H9 (cell line): ENCODE measurements at regions not wholly inside any gene's neighbourhood (a gene's known extent, or its start where the extent isn't known, plus 50 kb on each side); places are given as distances from the start of the nearest gene placed in this dataset.

Experiments used
- DNase-seq: peaks from one replicate; pipeline ENCODE4 v3.0.0-alpha.2; 2017
- H2AFZ ChIP-seq: one replicate; pipeline ENCODE4 v1.6.1; 2013; ENCODE audit warnings: mild to moderate bottlenecking, low read length, control low read depth, moderate library complexity
- H2AK5ac ChIP-seq: 2 replicates; pipeline ENCODE4 v1.6.1; 2013; ENCODE audit warnings: low read length, control low read depth, mixed read lengths; ENCODE audit not compliant: insufficient read length
- H2BK120ac ChIP-seq: one replicate; pipeline ENCODE4 v1.6.1; 2013; ENCODE audit warnings: low read depth, mild to moderate bottlenecking, low read length, control low read depth, inconsistent platforms; ENCODE audit not compliant: poor library complexity, severe bottlenecking
- H2BK12ac ChIP-seq: 2 replicates; pipeline ENCODE4 v1.6.1; 2013; ENCODE audit warnings: low read length, control low read depth, mixed read lengths, low read depth; ENCODE audit not compliant: insufficient read length
- H2BK15ac ChIP-seq: 2 replicates; pipeline ENCODE4 v1.6.1; 2013; ENCODE audit warnings: low read depth, low read length, control low read depth
- H2BK20ac ChIP-seq: one replicate; pipeline ENCODE4 v1.6.1; 2013; ENCODE audit warnings: low read depth, mild to moderate bottlenecking, low read length, control low read depth, inconsistent platforms; ENCODE audit not compliant: poor library complexity, severe bottlenecking
- H2BK5ac ChIP-seq: 2 replicates; pipeline ENCODE4 v1.6.1; 2013; ENCODE audit warnings: low read length, control low read depth, mixed read lengths; ENCODE audit not compliant: insufficient read length
- H3K14ac ChIP-seq: 2 replicates; pipeline ENCODE4 v1.6.1; 2013; ENCODE audit warnings: low read length, control low read depth; ENCODE audit not compliant: insufficient read depth
- H3K18ac ChIP-seq: 2 replicates; pipeline ENCODE4 v1.6.1; 2013; ENCODE audit warnings: low read depth, mild to moderate bottlenecking, mixed read lengths, low read length, control low read depth; ENCODE audit not compliant: insufficient read length
- H3K23ac ChIP-seq: 2 replicates; pipeline ENCODE4 v1.6.1; 2013; ENCODE audit warnings: low read length, control low read depth, mixed read lengths, low read depth; ENCODE audit not compliant: insufficient read length
- H3K23me2 ChIP-seq: 2 replicates; pipeline ENCODE4 v1.6.1; 2013; ENCODE audit warnings: low read depth, mild to moderate bottlenecking, mixed read lengths, low read length, control low read depth; ENCODE audit not compliant: insufficient read length, poor library complexity, severe bottlenecking
- H3K27ac ChIP-seq: 2 replicates; pipeline ENCODE4 v1.5.1; 2013; ENCODE audit warnings: low read length, control low read depth, mixed read lengths, low read depth; ENCODE audit not compliant: insufficient read length
- H3K27me3 ChIP-seq: 2 replicates; pipeline ENCODE4 v1.6.1; 2013; ENCODE audit warnings: low read length, control low read depth, inconsistent platforms; ENCODE audit not compliant: insufficient read depth
- H3K4ac ChIP-seq: 2 replicates; pipeline ENCODE4 v1.6.1; 2013; ENCODE audit warnings: low read depth, mild to moderate bottlenecking, control low read depth, inconsistent platforms, low read length, moderate library complexity
- H3K4me1 ChIP-seq: 2 replicates; pipeline ENCODE4 v1.6.1; 2013; ENCODE audit warnings: low read length, control low read depth, inconsistent platforms; ENCODE audit not compliant: insufficient read depth
- H3K4me2 ChIP-seq: 2 replicates; pipeline ENCODE4 v1.6.1; 2013; ENCODE audit warnings: low read length, control low read depth, mixed read lengths; ENCODE audit not compliant: insufficient read length, insufficient read depth
- H3K56ac ChIP-seq: 2 replicates; pipeline ENCODE4 v1.6.1; 2013; ENCODE audit warnings: low read depth, mild to moderate bottlenecking, mixed read lengths, low read length, control low read depth; ENCODE audit not compliant: insufficient read length
- H3K79me1 ChIP-seq: 2 replicates; pipeline ENCODE4 v1.6.1; 2013; ENCODE audit warnings: low read depth, mild to moderate bottlenecking, moderate library complexity, low read length, control low read depth, inconsistent platforms; ENCODE audit not compliant: insufficient read depth, poor library complexity, severe bottlenecking
- H3K79me2 ChIP-seq: 2 replicates; pipeline ENCODE4 v1.6.1; 2013; ENCODE audit warnings: low read length, control low read depth, inconsistent platforms; ENCODE audit not compliant: insufficient read depth
- H3K9ac ChIP-seq: 2 replicates; pipeline ENCODE4 v1.6.1; 2013; ENCODE audit warnings: low read length, control low read depth, mixed read lengths; ENCODE audit not compliant: insufficient read length; ENCODE audit errors: extremely low read depth
- H3K9me3 ChIP-seq: one replicate; pipeline ENCODE4 v1.6.1; 2013; ENCODE audit warnings: low read depth, low read length, inconsistent platforms; ENCODE audit not compliant: control insufficient read depth
- H3T11ph ChIP-seq: one replicate; pipeline ENCODE4 v1.6.1; 2013; ENCODE audit warnings: mild to moderate bottlenecking, low read length, control low read depth, inconsistent platforms
- H4K20me1 ChIP-seq: one replicate; pipeline ENCODE4 v1.6.1; 2013; ENCODE audit not compliant: control insufficient read depth, insufficient read length, insufficient read depth
- H4K5ac ChIP-seq: 2 replicates; pipeline ENCODE4 v1.6.1; 2013; ENCODE audit warnings: low read depth, mild to moderate bottlenecking, mixed read lengths, low read length, control low read depth; ENCODE audit not compliant: insufficient read length
- H4K8ac ChIP-seq: replicated peaks from 2 replicates; pipeline ENCODE4 v1.6.1; 2013; ENCODE audit warnings: low read length, control low read depth, mixed read lengths, low read depth; ENCODE audit not compliant: insufficient read length
- H4K91ac ChIP-seq: 2 replicates; pipeline ENCODE4 v1.6.1; 2013; ENCODE audit warnings: low read depth, mild to moderate bottlenecking, moderate library complexity, mixed read lengths, low read length, control low read depth; ENCODE audit not compliant: insufficient read length
- H3K27ac Mint-ChIP-seq, 3 experiments: 2 replicates in 2 of 3; 3 replicates in 1 of 3; pipeline ENCODE4 v1.8.0; 2020 to 2021; ENCODE audit warnings: mixed read lengths in 3 of 3, mild to moderate bottlenecking in 1 of 3, moderate library complexity in 1 of 3
- H3K27me3 Mint-ChIP-seq: 2 replicates; pipeline ENCODE4 v1.8.0; 2021; ENCODE audit warnings: low read depth, mild to moderate bottlenecking, moderate library complexity, mixed read lengths
- H3K36me3 Mint-ChIP-seq, 3 experiments: 2 replicates in 2 of 3; 3 replicates in 1 of 3; pipeline ENCODE4 v1.8.0; 2020 to 2021; ENCODE audit warnings: low read depth in 3 of 3, mixed read lengths in 3 of 3; ENCODE audit not compliant: insufficient read depth in 1 of 3
- H3K4me1 Mint-ChIP-seq, 2 experiments: 2 replicates each; pipeline ENCODE4 v1.8.0; 2020; ENCODE audit warnings: mixed read lengths in 2 of 2
- H3K4me3 Mint-ChIP-seq, 2 experiments: 2 replicates in 1 of 2; 3 replicates in 1 of 2; pipeline ENCODE4 v1.8.0; 2020 to 2021; ENCODE audit warnings: mild to moderate bottlenecking in 2 of 2, mixed read lengths in 2 of 2, moderate library complexity in 1 of 2
- H3K9me3 Mint-ChIP-seq, 2 experiments: 2 replicates in 1 of 2; 3 replicates in 1 of 2; pipeline ENCODE4 v1.8.0; 2020; ENCODE audit warnings: mild to moderate bottlenecking in 2 of 2, mixed read lengths in 2 of 2, moderate library complexity in 1 of 2
- WGBS: extraction: QIAGEN DNeasy Blood & Tissue Kit; methylation state at CpG from one replicate; pipeline ENCODE4 v1.1.7; 2013; ENCODE audit warnings: missing lambda C conversion rate, low lambda C conversion rate, mixed read lengths; ENCODE audit not compliant: insufficient read length; ENCODE audit errors: extremely low coverage; 5-methylcytosine and 5-hydroxymethylcytosine counted together
- TF ChIP-seq, protein P1 (sequence below): fragments of 200-600 bp; sonication (generic); conservative IDR thresholded peaks from 3 replicates; pipeline ENCODE4 v1.8.0; 2021; ENCODE audit warnings: antibody characterized with exemption, mild to moderate bottlenecking

DNA sequence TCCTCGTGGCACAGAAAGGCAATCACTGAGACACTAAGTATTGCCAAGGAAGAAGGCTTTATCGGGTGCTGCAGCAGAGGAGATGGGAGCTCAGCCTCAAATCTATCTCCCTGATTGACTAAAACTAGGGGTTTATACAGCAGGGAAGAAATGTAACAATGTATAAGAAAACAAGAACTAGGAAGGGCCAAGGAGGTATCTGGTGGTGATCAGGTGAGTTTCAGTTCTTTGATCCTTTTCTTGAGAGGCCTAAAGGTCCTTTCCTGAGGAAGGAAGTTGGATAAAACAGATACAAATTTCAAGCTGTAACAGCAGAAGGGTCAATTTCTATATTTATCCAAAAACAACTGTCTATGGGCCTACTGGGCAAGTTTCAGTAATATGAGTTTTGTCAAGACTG lies 212.4 kb downstream of the COPRS start:
- no peak overlapping the region for H3K9ac ChIP-seq
- H2BK120ac ChIP-seq, result no peak overlapping the region
- peaks cover 9% of the 10 kb centered on the region for H3K9me3 ChIP-seq
- H4K20me1 ChIP-seq, result no peaks in the 10 kb centered on the region
- H2AFZ ChIP-seq, result no peak overlapping the region
- no peaks in the 10 kb centered on the region for H3K4me1 ChIP-seq
- Mint-ChIP-seq H3K4me3 (no peak overlapping the region), H3K36me3 (peaks cover 8 to 25% (median 9%) of the 10 kb centered on the region in 3 experiments), H3K27ac (no peak overlapping the region), H3K4me1 (no peaks in the 10 kb centered on the region; a peak in 1 of 4 replicates), H3K27me3 (peaks cover 4% of the 10 kb centered on the region; the same call in 1 of the 2 replicates), H3K9me3 (peaks cover 47 to 53% of the 10 kb centered on the region in 2 experiments)
- H3K23ac ChIP-seq, result no peak overlapping the region
- H2BK20ac ChIP-seq, result no peak overlapping the region
- H3K56ac ChIP-seq, result no peak overlapping the region
- no peak overlapping the region for H2BK12ac ChIP-seq
- DNase-seq, result no peak
- H3T11ph ChIP-seq, result no peak overlapping the region
- no peak overlapping the region for H2BK15ac ChIP-seq
- H3K23me2 ChIP-seq, result no peaks in the 10 kb centered on the region
- H3K4ac ChIP-seq, result no peak overlapping the region
- H4K91ac ChIP-seq, result no peak overlapping the region
- WGBS, result no CpG with 5 or more reads among the region's 2 CpGs
- H2AK5ac ChIP-seq, result no peak overlapping the region
- TF ChIP-seq, protein P1, sequence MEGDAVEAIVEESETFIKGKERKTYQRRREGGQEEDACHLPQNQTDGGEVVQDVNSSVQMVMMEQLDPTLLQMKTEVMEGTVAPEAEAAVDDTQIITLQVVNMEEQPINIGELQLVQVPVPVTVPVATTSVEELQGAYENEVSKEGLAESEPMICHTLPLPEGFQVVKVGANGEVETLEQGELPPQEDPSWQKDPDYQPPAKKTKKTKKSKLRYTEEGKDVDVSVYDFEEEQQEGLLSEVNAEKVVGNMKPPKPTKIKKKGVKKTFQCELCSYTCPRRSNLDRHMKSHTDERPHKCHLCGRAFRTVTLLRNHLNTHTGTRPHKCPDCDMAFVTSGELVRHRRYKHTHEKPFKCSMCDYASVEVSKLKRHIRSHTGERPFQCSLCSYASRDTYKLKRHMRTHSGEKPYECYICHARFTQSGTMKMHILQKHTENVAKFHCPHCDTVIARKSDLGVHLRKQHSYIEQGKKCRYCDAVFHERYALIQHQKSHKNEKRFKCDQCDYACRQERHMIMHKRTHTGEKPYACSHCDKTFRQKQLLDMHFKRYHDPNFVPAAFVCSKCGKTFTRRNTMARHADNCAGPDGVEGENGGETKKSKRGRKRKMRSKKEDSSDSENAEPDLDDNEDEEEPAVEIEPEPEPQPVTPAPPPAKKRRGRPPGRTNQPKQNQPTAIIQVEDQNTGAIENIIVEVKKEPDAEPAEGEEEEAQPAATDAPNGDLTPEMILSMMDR, result no peak
- H2BK5ac ChIP-seq, result no peak overlapping the region
- no peak overlapping the region for H3K27ac ChIP-seq
- H4K5ac ChIP-seq, result no peak overlapping the region
- H3K79me2 ChIP-seq, result no peaks in the 10 kb centered on the region
- no peak overlapping the region for H3K4me2 ChIP-seq
- H3K14ac ChIP-seq, result no peak overlapping the region
- H3K27me3 ChIP-seq, result no peaks in the 10 kb centered on the region
- no peaks in the 10 kb centered on the region for H3K79me1 ChIP-seq
- no peak overlapping the region for H3K18ac ChIP-seq
- H4K8ac ChIP-seq, result no peak overlapping the region
